NCI-H2196 treated with DMSO at 0.1 percent for 48 hours (cell line): ENCODE measurements at regions not wholly inside any gene's neighbourhood (a gene's known extent, or its start where the extent isn't known, plus 50 kb on each side); places are given as distances from the start of the nearest gene placed in this dataset.
"Not testable (repeated sequence)": the region's sequence is repeated elsewhere in the genome, so short reads cannot be mapped to it uniquely, and the experiment has no call there.

Experiments
- DNase-seq: peaks from one replicate; lab custom pipeline; 2025; ENCODE audit not compliant: unreplicated experiment; lab: John Stamatoyannopoulos, UW

DNA sequence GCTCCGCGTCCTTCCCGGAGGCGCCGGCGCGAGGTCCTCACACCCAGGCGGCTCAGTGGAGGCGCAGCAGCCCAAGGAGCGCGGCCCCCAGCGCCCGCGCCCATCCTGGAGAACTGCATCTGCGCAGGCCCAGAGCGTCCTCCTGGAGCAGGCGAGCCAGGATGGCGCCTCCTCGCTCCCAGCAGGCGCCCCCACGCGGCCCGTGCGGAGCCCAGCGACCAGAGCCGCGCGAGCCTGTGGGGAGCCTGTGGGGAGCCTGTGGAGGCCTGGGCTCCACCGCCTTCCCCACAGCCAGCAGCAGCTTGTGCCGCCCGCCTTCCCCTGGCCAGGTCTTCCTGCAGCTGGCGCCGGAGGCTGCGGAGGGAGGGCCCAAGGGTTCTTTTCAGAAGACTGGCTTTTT, 953.9 kb downstream of the TMEM121 start:
- not testable (repeated sequence) for DNase-seq

GRCh38 chr14:106482213-106482612, 955.8 kb downstream of the TMEM121 start:
- not testable (repeated sequence) for DNase-seq

DNA sequence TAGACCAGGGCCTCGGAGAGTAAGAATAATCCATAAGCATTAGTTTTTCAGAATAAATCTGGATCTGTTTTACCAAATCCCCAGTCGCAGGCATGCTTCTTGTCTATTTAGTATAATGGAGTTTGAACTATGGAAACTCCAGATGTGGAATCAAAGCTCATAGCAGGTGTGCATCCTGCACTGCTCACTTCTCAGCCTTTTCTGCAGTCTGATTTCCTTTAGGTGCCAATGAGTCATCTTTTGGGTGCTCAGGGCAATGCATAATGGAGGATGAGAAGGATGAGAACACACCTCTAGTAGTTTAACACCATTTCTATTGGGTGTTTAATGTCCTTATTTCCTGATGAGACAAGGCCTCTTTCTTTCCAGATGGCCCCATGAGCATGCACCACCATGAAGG, 961.2 kb downstream of the TMEM121 start:
- DNase-seq: no peak

- DNase-seq: no peak
Observed at GRCh38 chr14:106488291-106488690, 961.9 kb downstream of the TMEM121 start.

- no peak for DNase-seq
Observed at GRCh38 chr14:106489112-106489881, 962.9 kb downstream of the TMEM121 start.

- DNase-seq: no peak
Observed at GRCh38 chr14:106490442-106490841, 964.1 kb downstream of the TMEM121 start.

GRCh38 chr14:106491851-106492250, 965.5 kb downstream of the TMEM121 start:
- no peak for DNase-seq

DNA sequence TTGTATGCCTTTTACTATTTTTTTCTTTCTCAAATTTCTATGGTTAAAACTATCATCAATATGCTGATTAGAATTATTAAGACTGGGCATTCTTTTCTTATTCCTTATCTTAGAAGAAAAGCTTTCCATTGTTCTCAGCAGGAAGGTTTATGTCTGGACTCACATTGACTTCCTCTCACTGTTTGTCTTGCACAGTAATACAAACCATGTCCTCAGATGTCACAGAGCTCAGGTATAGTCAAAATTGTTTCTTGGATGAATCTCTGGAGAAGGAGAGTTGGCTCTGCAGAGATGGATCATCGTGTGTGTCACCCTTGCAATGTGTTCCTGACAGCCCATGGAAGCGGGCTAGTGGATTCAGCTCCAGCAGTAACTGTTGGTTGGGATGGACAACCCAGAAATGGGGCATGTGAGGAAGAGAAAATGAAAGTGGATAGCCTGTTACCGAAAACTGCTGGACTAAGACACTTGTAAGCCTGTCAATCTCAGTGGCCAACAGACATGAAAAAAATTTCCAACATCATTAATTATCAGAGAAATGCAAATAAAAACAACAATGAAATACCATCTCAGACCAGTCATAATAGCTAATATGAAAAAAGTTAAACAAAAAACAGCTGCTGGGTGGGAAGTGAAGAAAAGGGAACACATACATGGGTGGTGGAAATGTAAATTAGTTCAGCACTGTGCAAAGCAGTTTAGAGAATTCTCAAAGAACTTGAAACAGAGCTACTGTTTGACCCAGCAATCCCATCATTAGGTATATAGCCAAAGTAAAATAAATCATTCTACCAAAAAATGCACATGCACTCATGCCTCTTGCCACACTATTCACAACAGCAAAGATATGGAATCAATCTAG, 967.8 kb downstream of the TMEM121 start:
- no peak for DNase-seq

DNA sequence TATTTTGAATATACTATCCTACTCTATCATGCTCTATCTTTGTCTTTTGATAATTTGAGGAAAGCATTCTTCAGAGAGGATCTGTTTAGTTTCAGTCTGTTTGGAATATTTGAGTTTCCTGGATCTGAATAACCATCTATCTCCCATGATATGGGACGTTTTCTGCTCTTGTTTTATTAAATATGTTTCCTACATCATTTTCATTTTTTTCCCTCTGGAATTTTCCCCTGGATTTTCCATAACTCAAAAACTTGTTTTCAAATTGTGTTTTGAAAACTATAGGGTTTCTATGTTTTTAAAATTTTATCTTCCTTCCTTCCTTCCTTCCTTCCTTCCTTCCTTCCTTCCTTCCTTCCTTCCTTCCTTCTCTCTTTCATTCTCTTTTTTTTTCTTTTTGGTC, 974.2 kb downstream of the TMEM121 start:
- no peak for DNase-seq

GRCh38 chr14:106501898-106502297, 975.5 kb downstream of the TMEM121 start:
- no peak for DNase-seq

DNA sequence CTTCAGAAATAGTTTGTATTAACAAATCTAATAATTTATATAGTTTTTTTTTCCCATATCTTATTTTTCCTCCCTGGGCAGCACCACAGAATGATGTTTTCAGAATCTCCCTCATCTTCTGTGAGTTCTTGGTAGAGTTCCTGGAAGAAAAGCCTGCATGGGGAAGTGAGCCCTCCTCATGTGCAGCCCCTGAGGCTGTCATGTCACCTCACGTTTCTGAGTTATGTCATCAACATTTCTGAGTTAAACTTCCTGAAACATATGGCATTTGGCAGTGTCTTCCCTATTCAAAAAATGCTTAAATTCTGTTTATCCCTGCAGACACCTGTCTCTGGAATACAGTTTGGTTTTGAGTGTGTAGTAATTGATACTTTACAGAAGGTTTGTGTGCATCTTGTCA, 979.0 kb downstream of the TMEM121 start:
- DNase-seq: no peak

DNA sequence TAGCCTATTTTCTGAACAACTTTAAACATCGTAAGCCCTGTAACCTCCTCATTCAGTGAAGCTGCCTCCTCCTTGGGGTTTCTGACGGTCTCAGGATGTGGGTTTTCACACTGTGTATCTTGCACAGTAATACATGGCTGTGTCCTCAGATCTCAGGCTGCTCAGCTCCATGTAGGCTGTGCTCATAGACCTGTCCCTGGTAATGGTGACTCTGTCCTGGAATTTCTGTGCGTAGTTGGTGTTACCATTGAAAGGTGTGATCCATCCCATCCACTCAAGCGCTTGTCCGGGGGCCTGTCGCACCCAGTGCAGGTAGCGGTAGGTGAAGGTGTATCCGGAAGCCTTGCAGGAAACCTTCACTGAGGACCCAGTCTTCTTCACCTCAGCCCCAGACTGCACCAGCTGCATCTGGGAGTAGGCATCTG, 980.5 kb downstream of the TMEM121 start:
- DNase-seq: no peak

GRCh38 chr14:106507354-106507753, 981.0 kb downstream of the TMEM121 start:
- no peak for DNase-seq

DNA sequence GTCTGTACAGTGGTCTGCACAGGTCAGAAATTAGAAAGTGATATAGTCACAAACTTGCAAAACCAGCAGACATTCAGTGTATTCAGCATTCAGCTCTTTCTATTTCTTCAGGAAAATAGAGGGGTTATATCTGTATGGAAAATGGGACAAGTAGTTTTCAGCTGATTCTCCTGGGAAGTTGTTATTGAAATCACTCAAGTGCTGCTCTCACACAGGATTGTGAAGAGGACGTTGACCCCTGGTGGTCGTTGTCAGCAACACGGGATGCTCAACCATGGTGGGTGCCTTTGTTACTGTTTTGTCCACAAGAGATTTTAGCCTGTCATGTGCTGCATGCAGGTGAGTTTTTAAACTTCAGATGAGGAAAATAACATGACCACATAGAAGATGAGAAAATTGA, 981.8 kb downstream of the TMEM121 start:
- DNase-seq: no peak

- no peak for DNase-seq
Observed at GRCh38 chr14:106509176-106509575, 982.8 kb downstream of the TMEM121 start.

DNA sequence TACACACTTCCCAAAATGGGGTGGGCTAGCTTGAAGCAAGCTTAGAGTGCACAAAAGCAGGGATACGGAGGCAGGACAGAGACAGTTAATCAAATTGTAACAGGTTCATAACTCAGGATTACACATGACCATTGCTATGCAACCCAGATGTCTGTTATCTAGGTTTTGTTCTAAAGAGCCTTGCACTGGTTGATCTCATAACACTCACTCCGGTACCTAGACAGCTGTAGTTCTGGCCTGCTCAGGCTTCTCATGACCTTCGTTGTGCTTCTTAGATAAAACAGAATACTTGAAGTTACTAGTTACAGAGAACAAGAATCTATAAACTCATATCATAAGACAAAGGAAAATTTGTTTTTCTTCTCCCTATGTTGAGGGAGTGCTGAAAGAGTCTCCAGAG, 983.4 kb downstream of the TMEM121 start:
- DNase-seq: no peak

DNA sequence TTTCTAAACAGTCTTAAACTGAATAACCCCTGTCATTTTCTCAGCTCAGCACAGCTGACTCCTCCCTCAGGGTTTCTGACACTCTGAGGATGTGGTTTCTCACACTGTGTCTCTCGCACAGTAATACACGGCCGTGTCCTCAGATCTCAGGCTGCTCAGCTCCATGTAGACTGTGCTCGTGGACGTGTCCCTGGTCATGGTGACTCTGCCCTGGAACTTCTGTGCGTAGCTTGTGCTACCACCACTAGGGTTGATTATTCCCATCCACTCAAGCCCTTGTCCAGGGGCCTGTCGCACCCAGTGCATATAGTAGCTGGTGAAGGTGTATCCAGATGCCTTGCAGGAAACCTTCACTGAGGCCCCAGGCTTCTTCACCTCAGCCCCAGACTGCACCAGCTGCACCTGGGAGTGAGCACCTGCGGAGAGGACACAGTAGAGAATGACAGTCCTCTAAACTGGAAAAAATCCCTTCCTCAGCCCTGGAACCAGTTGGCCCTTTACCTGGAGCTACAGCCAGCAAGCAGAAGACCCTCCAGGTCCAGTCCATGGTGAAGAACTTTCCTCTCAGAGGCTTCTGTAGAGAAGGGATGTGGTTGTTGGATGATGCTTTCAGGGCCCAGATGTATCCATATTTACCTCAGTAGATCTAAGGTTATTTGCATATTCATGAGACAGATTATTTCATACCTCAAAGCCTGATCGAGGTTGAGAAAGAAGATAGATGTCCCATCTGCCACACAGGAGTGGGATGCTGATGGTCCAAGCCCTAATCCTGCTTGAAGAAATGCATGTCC, 984.8 kb downstream of the TMEM121 start:
- DNase-seq: no peak

GRCh38 chr14:106511800-106512198, 985.4 kb downstream of the TMEM121 start:
- DNase-seq: no peak

DNA sequence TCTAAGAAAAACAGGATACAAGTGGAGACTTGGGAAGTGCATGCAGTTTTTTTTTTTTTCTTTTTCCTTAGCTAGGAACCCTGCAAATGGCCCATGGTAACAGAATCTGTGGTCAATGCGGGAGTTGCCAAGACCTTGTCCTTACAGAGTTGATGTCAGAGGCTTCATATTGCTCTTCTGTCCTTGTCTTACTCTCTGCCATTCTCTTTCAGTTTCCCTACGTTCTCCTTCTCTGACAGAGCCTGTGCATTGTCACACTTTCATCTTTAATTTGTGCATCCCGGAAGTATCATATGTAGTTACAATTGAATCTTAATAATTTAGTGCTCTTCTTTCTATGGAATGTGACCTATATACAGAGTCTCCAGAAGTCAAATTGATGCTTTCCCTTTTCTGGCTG, 986.9 kb downstream of the TMEM121 start:
- no peak for DNase-seq

- DNase-seq: no peak
Observed at GRCh38 chr14:106518054-106518943, 991.9 kb downstream of the TMEM121 start.
